ENCODE measurements at regions not wholly inside any gene's neighbourhood (a gene's known extent, or its start where the extent isn't known, plus 50 kb on each side); places are given as distances from the start of the nearest gene placed in this dataset.

- H3K4me2 ChIP-seq (ENCODE audit: low read length) = no peak overlapping the region
- H3K36me3 ChIP-seq (ENCODE audit: control insufficient read depth, insufficient read depth, low read length) = no peaks in the 10 kb centered on the region
- H2AK5ac ChIP-seq (ENCODE audit: low read length) = no peak overlapping the region
- H3K9ac ChIP-seq (ENCODE audit: low read length) = no peak overlapping the region
- no peak overlapping the region for H2BK15ac ChIP-seq (replicated peaks; ENCODE audit: low read depth)
- no CpG with 5 or more reads among the region's 6 CpGs for WGBS (ENCODE audit: extremely low coverage, insufficient coverage, low lambda C conversion rate)
- H3K4ac ChIP-seq (ENCODE audit: low read depth, low read length) = no peak overlapping the region
- no peaks in the 10 kb centered on the region for H3K27me3 ChIP-seq (ENCODE audit: insufficient read depth, low read length, poor library complexity)
- no peaks in the 10 kb centered on the region for H3K79me2 ChIP-seq (ENCODE audit: control insufficient read depth, insufficient read depth, low read length)
- H3K27ac ChIP-seq (ENCODE audit: low read depth, low read length) = no peak overlapping the region
- H2BK5ac ChIP-seq (ENCODE audit: low read length) = no peak overlapping the region
- no peak overlapping the region for H4K8ac ChIP-seq (ENCODE audit: low read depth, low read length)
- no peak overlapping the region for H3K56ac ChIP-seq (ENCODE audit: low read length)
- no peak overlapping the region for H3K18ac ChIP-seq (ENCODE audit: low read length)
- H3K23ac ChIP-seq (ENCODE audit: low read length) = no peak overlapping the region
- H3K4me3 ChIP-seq (ENCODE audit: low read length) = no peak overlapping the region
- no peak overlapping the region for H2BK120ac ChIP-seq (ENCODE audit: low read depth, low read length)
- H4K5ac ChIP-seq (ENCODE audit: low read length) = no peak overlapping the region
- no peaks in the 10 kb centered on the region for H3K4me1 ChIP-seq (ENCODE audit: control insufficient read depth, low read depth, low read length)
- H3K79me1 ChIP-seq (ENCODE audit: low read length) = no peaks in the 10 kb centered on the region
- peak; percentile 59 for DNase-seq
Observed at GRCh38 chr2:111219285-111219684, 98.6 kb downstream of the BCL2L11 start.

DNA sequence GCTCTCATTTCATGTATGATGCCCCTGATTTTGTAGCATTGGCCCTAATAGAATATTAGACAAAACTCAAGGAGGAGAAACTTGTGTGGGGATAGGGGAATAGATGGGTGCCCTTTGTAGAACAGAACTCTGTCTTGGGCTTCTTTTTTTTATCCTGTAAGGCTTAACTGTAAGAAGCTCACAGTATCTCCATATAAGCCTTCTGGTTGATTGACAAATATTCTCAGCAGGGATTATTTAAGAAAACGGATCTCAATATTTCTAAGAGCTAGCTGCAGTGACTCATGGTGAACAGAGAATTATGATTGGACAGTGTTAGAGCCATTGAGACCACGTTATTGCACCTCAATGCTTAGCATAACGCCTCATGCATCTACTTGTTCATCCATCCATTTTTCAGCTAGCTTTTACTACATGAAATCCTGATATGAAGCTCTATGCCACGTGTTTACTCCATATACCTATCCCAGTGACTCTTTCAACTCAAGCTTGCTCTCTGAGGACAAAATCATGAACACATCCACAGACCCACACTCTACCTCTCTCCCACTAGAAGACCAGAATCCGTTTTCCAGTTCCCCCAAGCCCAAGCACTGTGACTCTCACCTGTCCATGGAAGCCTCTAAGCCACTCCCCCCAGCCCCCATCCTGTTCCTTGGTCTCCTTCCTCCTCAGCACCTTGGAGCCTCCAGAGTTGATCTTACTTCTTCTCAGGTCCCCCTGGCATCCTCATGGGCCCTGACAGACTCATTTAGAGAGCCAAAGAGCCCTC is 99.2 kb downstream of the BCL2L11 start:
- Histone ChIP-seq H3K27me3 (ENCODE audit: insufficient read depth, low read length, poor library complexity) (no peaks in the 10 kb centered on the region), H3K4me3 (ENCODE audit: low read length) (no peak overlapping the region), H2AK5ac (ENCODE audit: low read length) (no peak overlapping the region), H2BK5ac (ENCODE audit: low read length) (no peak overlapping the region), H4K5ac (ENCODE audit: low read length) (no peak overlapping the region), H3K56ac (ENCODE audit: low read length) (no peak overlapping the region), H3K4me2 (ENCODE audit: low read length) (no peak overlapping the region), H3K36me3 (ENCODE audit: control insufficient read depth, insufficient read depth, low read length) (no peaks in the 10 kb centered on the region), H3K18ac (ENCODE audit: low read length) (peak overlapping the region; percentile 3), H3K4me1 (ENCODE audit: control insufficient read depth, low read depth, low read length) (no peaks in the 10 kb centered on the region), H3K23ac (ENCODE audit: low read length) (no peak overlapping the region), H4K8ac (ENCODE audit: low read depth, low read length) (no peak overlapping the region), H3K4ac (ENCODE audit: low read depth, low read length) (no peak overlapping the region), H3K79me1 (ENCODE audit: low read length) (no peaks in the 10 kb centered on the region), H3K9ac (ENCODE audit: low read length) (no peak overlapping the region), H3K27ac (ENCODE audit: low read depth, low read length) (no peak overlapping the region), H2BK120ac (ENCODE audit: low read depth, low read length) (no peak overlapping the region), H2BK15ac (replicated peaks; ENCODE audit: low read depth) (no peak overlapping the region), H3K79me2 (ENCODE audit: control insufficient read depth, insufficient read depth, low read length) (no peaks in the 10 kb centered on the region)
- DNase-seq = no peak
- WGBS (ENCODE audit: extremely low coverage, insufficient coverage, low lambda C conversion rate) = no CpG with 5 or more reads among the region's 5 CpGs

DNA sequence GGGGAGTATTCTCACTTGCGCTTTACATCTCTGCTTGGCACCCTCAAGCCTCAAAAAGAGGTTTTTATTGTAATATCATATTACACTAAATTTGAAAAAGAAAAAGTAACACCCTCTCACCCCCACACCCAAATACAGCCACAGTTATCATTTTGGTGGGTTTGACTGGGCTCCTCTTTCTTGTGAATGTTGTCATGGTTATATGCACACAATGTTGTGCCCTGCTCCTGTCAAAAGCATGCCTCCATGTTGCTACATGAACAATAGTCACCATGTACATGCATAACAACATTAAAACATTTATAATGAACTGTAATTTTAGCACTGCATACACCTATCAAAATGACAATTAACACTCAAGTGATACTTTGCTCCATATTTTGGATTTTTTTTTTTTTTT is 100.2 kb downstream of the BCL2L11 start:
- Histone ChIP-seq H3K9ac (ENCODE audit: low read length) (no peak overlapping the region), H2BK5ac (ENCODE audit: low read length) (no peak overlapping the region), H3K18ac (ENCODE audit: low read length) (no peak overlapping the region), H3K56ac (ENCODE audit: low read length) (no peak overlapping the region), H3K79me2 (ENCODE audit: control insufficient read depth, insufficient read depth, low read length) (no peaks in the 10 kb centered on the region), H2BK120ac (ENCODE audit: low read depth, low read length) (no peak overlapping the region), H3K4me2 (ENCODE audit: low read length) (no peak overlapping the region), H3K36me3 (ENCODE audit: control insufficient read depth, insufficient read depth, low read length) (no peaks in the 10 kb centered on the region), H3K4ac (ENCODE audit: low read depth, low read length) (no peak overlapping the region), H2BK15ac (replicated peaks; ENCODE audit: low read depth) (no peak overlapping the region), H2AK5ac (ENCODE audit: low read length) (no peak overlapping the region), H4K5ac (ENCODE audit: low read length) (no peak overlapping the region), H3K4me3 (ENCODE audit: low read length) (no peak overlapping the region), H3K27me3 (ENCODE audit: insufficient read depth, low read length, poor library complexity) (no peaks in the 10 kb centered on the region), H3K4me1 (ENCODE audit: control insufficient read depth, low read depth, low read length) (no peaks in the 10 kb centered on the region), H3K79me1 (ENCODE audit: low read length) (no peaks in the 10 kb centered on the region), H3K27ac (ENCODE audit: low read depth, low read length) (no peak overlapping the region), H3K23ac (ENCODE audit: low read length) (no peak overlapping the region), H4K8ac (ENCODE audit: low read depth, low read length) (no peak overlapping the region)
- WGBS (ENCODE audit: extremely low coverage, insufficient coverage, low lambda C conversion rate) = no CpG with 5 or more reads among the region's 1 CpG
- DNase-seq = no peak

DNA sequence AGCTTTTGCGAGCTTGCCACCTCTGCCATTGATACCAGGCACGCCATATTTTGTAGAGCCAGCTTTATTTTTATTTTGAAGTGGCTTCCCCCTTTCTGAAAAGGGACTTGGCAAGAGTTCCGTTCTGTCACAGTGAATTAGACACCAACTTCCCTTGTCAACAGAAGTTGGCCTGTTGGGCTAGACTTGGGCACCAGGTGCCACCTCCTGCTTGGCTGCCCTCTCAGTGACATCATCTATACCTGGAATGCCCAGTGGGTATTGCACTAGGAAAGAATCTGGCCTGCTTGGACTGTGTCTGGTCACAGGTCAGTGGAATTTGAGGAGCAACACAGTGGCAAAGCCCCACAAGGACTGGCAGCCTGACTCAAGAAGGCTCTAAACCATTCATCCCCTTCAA is 101.0 kb downstream of the BCL2L11 start:
- no CpG with 5 or more reads among the region's 3 CpGs for WGBS (ENCODE audit: extremely low coverage, insufficient coverage, low lambda C conversion rate)
- H3K79me2 ChIP-seq (ENCODE audit: control insufficient read depth, insufficient read depth, low read length) = no peaks in the 10 kb centered on the region
- H3K23ac ChIP-seq (ENCODE audit: low read length) = no peak overlapping the region
- DNase-seq = no peak
- H4K5ac ChIP-seq (ENCODE audit: low read length) = no peak overlapping the region
- no peak overlapping the region for H3K18ac ChIP-seq (ENCODE audit: low read length)
- H2BK5ac ChIP-seq (ENCODE audit: low read length) = no peak overlapping the region
- no peak overlapping the region for H2BK120ac ChIP-seq (ENCODE audit: low read depth, low read length)
- no peak overlapping the region for H3K4me3 ChIP-seq (ENCODE audit: low read length)
- H4K8ac ChIP-seq (ENCODE audit: low read depth, low read length) = no peak overlapping the region
- no peak overlapping the region for H3K27ac ChIP-seq (ENCODE audit: low read depth, low read length)
- no peak overlapping the region for H2AK5ac ChIP-seq (ENCODE audit: low read length)
- H3K36me3 ChIP-seq (ENCODE audit: control insufficient read depth, insufficient read depth, low read length) = no peaks in the 10 kb centered on the region
- no peaks in the 10 kb centered on the region for H3K4me1 ChIP-seq (ENCODE audit: control insufficient read depth, low read depth, low read length)
- no peak overlapping the region for H3K56ac ChIP-seq (ENCODE audit: low read length)
- no peak overlapping the region for H2BK15ac ChIP-seq (replicated peaks; ENCODE audit: low read depth)
- H3K9ac ChIP-seq (ENCODE audit: low read length) = no peak overlapping the region
- H3K27me3 ChIP-seq (ENCODE audit: insufficient read depth, low read length, poor library complexity) = no peaks in the 10 kb centered on the region
- no peak overlapping the region for H3K4me2 ChIP-seq (ENCODE audit: low read length)
- no peaks in the 10 kb centered on the region for H3K79me1 ChIP-seq (ENCODE audit: low read length)
- no peak overlapping the region for H3K4ac ChIP-seq (ENCODE audit: low read depth, low read length)

DNA sequence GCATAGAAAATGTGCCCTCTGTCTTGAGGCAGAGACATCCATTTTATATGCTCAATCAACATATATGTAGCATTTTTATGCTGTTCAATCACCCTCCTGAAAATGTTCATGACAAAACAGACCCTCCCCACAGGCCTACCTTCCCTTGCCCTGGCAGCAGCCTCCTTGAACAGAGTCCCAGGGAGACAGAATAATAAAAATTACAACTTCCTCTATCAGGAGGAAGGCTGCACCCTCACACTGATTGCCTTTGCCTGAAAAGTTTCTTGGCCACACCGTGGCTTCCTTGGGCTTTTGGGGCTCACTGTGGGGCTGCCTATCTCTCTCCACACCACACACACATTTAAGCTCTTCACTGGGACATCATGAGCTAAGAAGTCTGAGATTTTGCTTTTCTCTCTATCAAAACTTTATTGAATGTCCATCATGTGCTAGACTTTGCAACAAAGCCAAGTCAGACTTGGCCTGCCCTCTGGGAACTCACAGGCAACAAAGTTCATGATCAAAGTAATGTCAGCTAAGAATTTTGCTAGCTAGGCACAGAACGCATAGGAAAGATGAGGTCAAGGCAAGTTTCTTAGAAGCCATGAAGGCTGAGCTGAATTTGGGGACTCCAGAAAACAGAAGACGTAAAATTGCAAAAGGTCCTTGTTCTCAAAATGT is 101.6 kb downstream of the BCL2L11 start:
- Histone ChIP-seq H2BK5ac (ENCODE audit: low read length) (no peak overlapping the region), H3K18ac (ENCODE audit: low read length) (no peak overlapping the region), H3K4me1 (ENCODE audit: control insufficient read depth, low read depth, low read length) (no peaks in the 10 kb centered on the region), H4K8ac (ENCODE audit: low read depth, low read length) (no peak overlapping the region), H3K23ac (ENCODE audit: low read length) (no peak overlapping the region), H4K5ac (ENCODE audit: low read length) (no peak overlapping the region), H3K56ac (ENCODE audit: low read length) (no peak overlapping the region), H3K9ac (ENCODE audit: low read length) (no peak overlapping the region), H2AK5ac (ENCODE audit: low read length) (no peak overlapping the region), H3K4ac (ENCODE audit: low read depth, low read length) (no peak overlapping the region), H3K79me1 (ENCODE audit: low read length) (no peaks in the 10 kb centered on the region), H3K36me3 (ENCODE audit: control insufficient read depth, insufficient read depth, low read length) (no peaks in the 10 kb centered on the region), H2BK15ac (replicated peaks; ENCODE audit: low read depth) (no peak overlapping the region), H3K27me3 (ENCODE audit: insufficient read depth, low read length, poor library complexity) (no peaks in the 10 kb centered on the region), H3K4me3 (ENCODE audit: low read length) (no peak overlapping the region), H3K27ac (ENCODE audit: low read depth, low read length) (no peak overlapping the region), H3K79me2 (ENCODE audit: control insufficient read depth, insufficient read depth, low read length) (no peaks in the 10 kb centered on the region), H3K4me2 (ENCODE audit: low read length) (no peak overlapping the region), H2BK120ac (ENCODE audit: low read depth, low read length) (no peak overlapping the region)
- no CpG with 5 or more reads among the region's 3 CpGs for WGBS (ENCODE audit: extremely low coverage, insufficient coverage, low lambda C conversion rate)
- no peak for DNase-seq
